OCI-M1 (cell line): ENCODE measurements at regions not wholly inside any gene's neighbourhood (a gene's known extent, or its start where the extent isn't known, plus 50 kb on each side); places are given as distances from the start of the nearest gene placed in this dataset.
A peak's percentile ranks its signal among the peaks of the same experiment; 100 is the strongest.

Experiments
- DNase-seq: peaks from one replicate; lab custom pipeline; 2025; lab: John Stamatoyannopoulos, UW

DNA sequence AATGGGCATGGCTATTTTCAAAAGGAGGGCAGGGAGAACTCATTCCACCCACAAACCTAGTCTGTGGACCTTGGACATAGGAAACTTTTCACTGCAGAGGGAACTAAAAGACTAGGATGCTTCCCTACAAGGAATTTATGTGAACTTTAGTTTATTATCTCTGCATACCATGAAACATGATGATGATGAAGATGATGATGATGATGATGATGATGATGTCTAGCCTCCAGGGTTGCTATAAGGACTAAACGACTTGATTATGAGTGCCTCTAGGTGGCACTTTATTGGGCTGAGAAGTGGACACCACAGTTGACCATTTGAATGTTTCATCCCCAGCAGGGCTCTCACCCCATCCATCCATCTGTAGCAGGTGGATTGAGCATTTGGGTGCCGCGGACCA lies 260.0 kb upstream of the TCF4 start:
- DNase-seq = no peak

- DNase-seq = no peak
These were observed 257.2 kb upstream of the TCF4 start for GRCh38 chr18:55845221-55845620.

- DNase-seq = no peak
These were observed 256.4 kb upstream of the TCF4 start for GRCh38 chr18:55844382-55844781.

GRCh38 chr18:55841314-55841713 lies 253.3 kb upstream of the TCF4 start:
- DNase-seq = no peak

GRCh38 chr18:55840601-55841170 lies 252.7 kb upstream of the TCF4 start:
- DNase-seq = no peak

- DNase-seq = peak; percentile 41
These were observed 251.4 kb upstream of the TCF4 start for GRCh38 chr18:55839343-55839742.

DNA sequence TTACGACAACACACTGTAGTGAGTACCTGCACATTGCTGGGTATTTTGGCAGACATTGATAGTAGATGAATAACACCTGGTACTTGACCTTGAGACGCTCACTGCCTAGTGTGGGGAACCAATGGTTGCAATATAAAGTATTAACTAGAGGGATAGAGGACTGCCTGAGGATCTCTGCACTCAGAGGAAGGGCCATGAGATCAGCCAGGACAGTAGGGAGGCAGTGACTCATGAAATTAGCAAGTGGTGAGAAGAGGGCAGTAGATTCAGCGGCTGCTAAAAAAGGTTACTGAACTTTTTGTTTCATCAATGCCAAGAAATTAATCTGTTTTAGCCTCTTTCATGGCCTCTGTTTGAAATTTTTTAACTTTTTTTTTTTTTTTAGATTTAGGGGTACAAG lies 250.8 kb upstream of the TCF4 start:
- DNase-seq = no peak

GRCh38 chr18:55838319-55838718 lies 250.3 kb upstream of the TCF4 start:
- no peak for DNase-seq

- no peak for DNase-seq
These were observed 245.6 kb upstream of the TCF4 start for GRCh38 chr18:55833543-55833942.

DNA sequence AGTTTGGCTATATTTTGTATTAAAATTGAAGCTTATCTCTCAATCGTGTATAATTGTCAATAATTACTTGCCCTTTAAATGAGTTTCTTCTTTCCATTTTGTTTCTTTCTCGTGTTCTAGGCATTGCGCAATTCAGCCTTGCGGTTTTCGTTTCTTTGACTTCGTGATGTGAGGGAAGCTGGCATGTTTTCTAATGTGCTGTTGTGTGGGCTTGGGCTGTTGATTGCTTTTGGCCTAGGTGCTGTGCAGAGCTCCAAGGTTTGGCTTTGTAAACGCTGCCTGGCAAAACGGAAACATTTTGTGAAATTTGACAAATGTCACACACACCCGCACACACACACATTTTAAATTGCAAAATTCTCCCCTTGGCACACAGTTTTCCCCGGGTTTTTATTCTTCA lies 242.6 kb upstream of the TCF4 start:
- DNase-seq = peak; percentile 83

DNA sequence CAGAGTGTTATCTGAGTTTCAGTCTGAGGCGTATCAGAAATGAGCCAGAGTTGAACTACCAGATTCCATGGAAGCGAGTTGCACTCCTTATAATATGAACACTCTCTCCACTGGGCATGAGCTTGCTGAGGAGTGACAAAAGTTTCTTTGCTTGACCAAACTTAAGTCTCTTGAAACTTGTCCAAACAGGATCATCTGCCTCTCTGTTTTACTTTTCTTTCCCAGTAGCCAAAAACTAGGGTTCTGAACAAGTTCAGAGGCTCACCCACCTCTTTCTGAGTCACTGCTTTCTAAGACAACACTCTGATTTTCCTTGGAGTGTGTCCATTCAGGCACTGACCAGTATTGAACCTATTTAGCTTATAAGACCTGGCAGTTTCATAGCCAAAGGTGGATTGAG lies 233.2 kb upstream of the TCF4 start:
- no peak for DNase-seq

DNA sequence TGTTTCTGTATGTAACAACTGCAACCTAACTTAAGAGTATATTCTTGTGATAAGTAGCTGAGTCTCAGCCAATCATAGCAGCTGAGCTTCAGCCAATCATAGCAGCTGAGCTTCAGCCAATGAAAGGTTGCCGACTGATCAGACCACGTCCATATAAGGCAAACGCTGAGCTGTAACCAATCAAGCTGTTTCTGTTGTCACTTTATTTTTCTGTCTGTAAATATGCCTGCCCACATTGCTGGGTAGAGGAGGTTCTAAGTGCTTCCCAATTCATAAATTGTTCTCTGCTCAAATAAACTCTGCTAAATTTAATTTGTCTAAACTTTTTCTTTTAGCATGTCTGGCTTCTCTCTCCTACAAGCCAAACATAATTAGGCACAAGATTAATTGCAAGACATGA lies 231.5 kb upstream of the TCF4 start:
- no peak for DNase-seq

GRCh38 chr18:55818284-55818683 lies 230.3 kb upstream of the TCF4 start:
- no peak for DNase-seq

DNA sequence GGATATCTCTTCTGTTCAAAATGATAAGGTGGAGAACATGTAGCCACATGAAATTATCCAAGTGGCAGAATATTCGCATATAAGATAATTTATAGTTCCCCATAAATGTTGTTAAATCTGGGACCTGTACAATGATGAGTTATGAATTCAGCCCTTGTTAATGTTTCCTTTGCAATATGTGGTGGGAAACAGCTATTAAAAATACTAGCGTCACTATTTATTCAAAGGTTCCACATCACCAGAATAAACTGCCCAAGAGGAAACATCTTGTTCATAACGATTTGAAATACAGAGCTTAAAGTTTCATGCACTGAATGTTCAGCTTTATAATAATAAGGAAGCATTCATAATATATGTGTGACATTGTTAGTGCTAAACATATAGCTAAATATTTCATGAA lies 223.9 kb upstream of the TCF4 start:
- DNase-seq = no peak

DNA sequence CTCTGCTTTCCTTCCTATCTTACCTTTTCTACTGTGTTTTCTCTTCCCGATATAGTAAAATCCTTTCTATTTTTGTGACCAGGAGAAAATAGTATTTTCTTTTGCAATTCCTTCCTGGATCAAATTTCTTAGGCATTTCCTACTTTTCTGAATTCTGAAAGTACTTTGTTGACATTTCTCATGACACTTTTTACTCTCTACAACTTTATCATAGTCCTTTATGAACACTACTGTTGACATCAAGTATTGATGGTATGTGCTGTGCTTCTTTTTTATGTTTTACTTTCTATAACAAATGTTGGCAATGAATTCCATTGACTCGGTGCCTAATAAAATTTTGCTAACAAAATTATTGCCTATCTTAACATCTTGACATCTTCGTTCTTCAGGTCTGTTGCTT lies 217.7 kb upstream of the TCF4 start:
- no peak for DNase-seq

- DNase-seq = peak; percentile 66
These were observed 207.2 kb upstream of the TCF4 start for GRCh38 chr18:55795101-55795669.

DNA sequence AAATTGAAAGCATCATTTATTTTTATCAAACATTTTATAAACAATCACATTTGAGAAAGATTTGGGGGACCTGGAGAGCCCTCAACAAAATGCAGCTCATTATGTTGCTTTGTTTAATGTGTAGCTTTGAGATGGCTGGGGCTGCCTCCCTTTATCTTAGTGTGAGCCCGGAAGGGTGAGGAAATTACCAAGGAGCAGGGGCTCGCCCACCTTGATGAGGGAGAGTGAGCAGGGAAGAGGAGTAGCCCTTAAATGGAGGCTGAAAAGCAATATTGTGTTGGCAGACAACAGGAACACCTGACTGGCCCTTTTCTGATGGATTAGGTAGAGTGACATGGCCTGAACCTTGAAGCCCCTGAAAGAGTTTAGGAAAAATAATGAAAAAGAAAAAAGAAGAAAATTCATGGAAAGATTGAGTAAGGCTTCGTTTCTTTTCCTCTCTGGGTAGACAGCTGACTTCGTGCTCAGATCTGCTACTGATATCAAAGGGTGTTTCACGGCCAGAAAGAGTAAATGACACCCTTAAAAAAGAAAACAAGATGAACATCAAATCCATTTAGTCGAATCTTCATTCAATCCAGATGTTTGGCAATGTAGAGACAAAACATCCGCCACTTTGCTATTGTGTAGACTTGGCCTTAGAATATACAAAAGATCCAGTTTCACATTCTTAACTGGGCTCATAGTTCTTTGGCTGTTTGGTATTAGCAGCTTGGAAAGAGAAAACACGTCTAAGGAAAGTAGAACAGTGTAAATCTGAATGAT lies 206.5 kb upstream of the TCF4 start:
- DNase-seq = peak; percentile 36

DNA sequence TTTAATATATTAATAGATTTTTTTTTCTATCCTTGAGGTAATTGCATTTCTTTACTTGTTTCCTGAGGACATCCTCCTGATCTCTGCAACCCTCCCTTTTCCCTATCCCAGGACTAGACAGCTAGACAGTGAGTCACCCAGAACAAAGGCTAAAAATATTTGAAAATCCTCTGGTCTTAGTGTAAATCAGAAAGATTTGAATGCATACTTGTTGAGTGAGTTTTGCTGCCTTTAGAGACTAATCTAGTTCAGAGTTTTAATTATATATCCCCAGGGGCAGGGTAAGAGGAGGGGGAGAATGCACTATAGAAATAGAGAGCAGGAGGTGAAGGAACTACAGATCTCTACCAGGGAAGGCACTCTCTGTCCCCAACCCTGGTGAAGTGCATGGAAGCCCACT lies 202.3 kb upstream of the TCF4 start:
- no peak for DNase-seq

DNA sequence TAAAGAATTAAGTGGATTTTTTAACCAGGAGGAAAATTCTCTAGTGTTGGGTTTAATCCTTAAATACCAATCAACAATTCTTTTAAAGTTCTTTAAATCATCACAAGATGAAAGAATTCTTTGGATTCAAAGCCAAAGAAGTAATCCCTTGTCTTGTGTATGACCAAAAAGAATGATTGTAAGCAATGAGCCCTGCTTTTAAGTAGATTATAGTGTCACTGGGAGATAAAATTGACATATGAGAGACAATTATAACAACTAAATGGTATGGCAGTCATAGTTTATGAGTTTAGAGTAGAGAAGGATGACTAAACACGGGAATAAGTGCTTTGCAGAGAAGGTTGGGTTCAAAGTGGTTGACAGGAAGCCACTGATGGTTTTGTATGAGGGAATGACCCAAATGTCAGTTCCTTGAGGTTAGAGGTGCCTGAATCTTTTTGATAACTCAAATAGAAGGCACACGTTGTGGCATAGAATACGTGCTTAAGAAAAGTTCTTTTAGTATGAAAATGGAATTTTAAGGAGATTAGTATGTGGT lies 199.6 kb upstream of the TCF4 start:
- no peak for DNase-seq

DNA sequence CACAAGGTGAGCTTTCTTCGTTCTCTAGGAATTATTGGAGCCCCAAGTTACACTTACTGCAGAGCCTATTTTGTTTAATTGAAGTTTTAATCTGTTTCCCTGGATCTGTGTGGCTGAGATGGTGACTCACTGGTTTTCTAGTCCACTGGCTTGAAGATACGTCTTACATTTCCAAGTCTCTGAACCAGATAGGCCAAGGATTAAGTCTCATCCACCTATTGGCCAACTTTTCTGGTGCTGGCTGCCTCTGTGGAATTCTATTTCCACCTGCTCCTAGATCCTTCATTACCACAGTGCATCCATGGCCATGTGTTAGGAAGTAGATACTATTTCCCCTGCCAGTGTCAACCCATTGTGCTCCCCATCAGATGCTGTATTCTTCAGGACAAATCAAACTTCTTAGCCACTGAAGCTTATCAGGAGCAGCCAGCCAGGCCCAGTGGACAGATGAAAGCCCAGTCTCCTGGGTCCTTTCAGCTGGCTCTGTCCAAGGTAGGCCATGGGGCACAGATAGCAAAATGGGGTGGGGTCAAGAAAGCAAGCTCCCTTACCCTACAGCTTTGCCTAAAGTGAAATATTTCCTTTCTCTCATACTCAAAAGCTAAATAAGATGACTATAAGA lies 198.8 kb upstream of the TCF4 start:
- peak; percentile 80 for DNase-seq

GRCh38 chr18:55783921-55784320 lies 195.9 kb upstream of the TCF4 start:
- no peak for DNase-seq

- peak; percentile 84 for DNase-seq
These were observed 193.5 kb upstream of the TCF4 start for GRCh38 chr18:55781481-55781957.

- DNase-seq = no peak
These were observed 192.6 kb upstream of the TCF4 start for GRCh38 chr18:55780586-55781071.
